HCEC 1CT (cell line): ENCODE measurements at regions not wholly inside any gene's neighbourhood (a gene's known extent, or its start where the extent isn't known, plus 50 kb on each side); places are given as distances from the start of the nearest gene placed in this dataset.

Experiments used
- DNase-seq: peaks from one replicate; pipeline ENCODE4 v3.0.0-alpha.2; 2017

GRCh38 chr5:118778941-118779340 is 209.4 kb downstream of the DTWD2 start:
- no peak for DNase-seq

GRCh38 chr5:118777189-118777736 is 211.1 kb downstream of the DTWD2 start:
- DNase-seq, result no peak

- DNase-seq, result no peak
Measured at GRCh38 chr5:118776755-118777154, 211.6 kb downstream of the DTWD2 start.

DNA sequence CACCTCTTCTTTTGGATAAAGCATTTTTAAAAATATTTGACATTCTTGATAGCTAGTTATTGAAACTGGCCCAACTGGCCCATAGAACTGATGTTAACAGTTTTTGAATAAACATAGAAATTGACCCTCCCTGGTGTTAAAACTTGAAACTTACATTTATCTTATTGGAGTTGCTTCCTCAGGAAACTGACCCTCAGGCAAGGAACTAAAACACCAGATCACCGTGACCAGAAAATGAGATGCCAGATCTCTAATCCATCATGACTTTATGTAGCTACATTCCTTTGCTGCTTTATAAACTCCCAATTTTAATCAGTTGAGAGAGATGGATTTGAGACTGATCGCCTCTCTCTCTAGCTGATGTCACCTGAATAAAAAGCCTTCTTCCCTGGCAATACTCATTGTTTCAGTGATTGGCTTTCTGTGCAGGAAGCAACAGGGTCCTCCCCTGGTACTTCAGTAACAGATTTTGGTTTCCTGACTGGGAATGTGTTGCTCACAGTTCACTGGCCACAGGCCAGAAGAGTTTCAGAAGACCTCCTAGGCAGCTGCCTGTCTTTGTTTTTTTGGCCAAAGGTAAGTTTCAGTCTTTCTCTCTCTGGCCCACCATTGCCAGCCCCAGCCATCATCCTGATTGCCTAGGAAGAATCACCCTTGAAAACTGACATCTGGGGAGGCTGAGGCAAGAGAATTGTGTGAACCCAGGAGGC is 212.4 kb downstream of the DTWD2 start:
- DNase-seq, result no peak

DNA sequence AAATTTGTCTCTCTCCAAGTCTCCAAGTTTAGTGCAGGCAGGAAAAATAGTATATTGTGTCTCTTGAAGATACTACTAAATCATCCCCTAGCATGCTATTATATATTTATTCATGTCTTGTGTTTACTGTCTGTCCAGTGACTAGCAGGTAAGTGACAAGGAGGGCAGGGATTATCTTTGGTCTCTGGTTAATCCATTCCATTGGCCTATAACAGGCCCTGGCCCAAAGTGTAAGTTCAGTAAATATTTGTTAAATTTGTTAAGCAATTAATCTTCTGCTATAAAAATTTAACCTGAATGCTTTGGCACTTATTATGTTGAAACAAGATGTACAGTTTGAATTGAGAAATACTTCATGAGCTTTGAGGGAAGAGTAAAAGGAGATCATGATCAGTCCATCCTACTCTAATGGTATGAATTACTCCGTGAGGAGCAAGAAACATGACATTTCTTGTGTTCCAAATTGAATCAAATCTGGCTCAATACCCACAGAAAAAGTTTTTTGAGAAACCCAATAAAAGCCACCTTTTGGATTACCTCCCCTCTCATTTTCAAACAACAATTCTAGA is 219.7 kb downstream of the DTWD2 start:
- no peak for DNase-seq

GRCh38 chr5:118762291-118762690 is 226.1 kb downstream of the DTWD2 start:
- no peak for DNase-seq

GRCh38 chr5:118761814-118762213 is 226.5 kb downstream of the DTWD2 start:
- DNase-seq, result no peak

- no peak for DNase-seq
Measured at GRCh38 chr5:118752969-118753368, 235.4 kb downstream of the DTWD2 start.

- DNase-seq, result no peak
Measured at GRCh38 chr5:118736396-118736795, 252.0 kb downstream of the DTWD2 start.

DNA sequence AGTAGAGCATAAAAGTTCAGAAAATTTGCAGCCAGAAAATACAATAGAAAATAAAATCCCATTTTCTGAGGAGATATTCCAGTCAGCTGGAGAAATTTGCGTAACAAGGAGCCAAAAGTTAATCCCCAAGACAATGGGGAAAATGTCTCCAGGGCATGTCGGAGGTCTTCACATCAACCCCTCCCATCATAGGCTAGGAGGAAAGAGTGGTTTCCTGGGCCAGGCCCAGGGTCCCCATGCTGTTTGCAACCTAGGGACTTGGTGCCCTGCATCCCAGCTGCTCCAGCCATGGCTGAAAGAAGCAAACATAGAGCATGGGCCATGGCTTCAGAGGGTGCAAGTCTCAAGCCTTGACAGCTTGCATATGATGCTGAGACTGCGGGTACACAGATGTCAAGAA is 255.0 kb downstream of the DTWD2 start:
- no peak for DNase-seq

GRCh38 chr5:118728191-118728590 is 260.2 kb downstream of the DTWD2 start:
- no peak for DNase-seq

DNA sequence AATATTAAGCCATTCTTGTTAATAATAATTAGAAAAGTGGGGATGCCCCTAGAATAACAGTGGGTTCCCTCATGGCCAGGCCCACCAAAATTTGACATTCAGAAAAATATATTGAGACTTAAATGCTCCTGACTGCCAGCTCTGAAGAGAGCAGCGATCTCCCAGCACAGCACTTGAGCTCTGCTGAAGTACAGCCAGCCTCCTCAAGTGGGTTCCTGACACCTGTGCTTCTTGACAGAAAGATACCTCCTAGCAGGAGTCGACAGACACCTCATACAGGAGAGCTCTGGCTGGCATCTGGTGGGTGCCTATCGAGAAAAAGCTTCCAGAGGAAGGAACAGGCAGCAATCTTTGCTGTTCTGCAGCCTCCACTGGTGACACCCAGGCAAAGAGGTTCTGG is 261.5 kb downstream of the DTWD2 start:
- DNase-seq, result no peak

DNA sequence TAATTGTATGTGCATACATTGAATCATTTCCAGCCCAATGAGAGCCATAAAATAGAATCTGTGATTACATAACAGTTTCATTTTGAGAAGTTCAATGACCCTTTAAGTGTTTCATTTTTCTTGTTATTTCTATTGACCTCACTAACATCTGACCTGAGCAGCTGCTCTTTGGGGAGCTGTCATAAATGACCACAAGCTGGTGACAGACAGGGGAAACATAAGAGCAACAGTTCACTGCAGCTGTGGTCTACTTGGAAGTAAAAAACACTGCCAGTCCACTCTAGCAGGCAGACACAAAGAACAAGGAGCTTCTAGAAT is 265.4 kb downstream of the DTWD2 start:
- no peak for DNase-seq

- DNase-seq, result no peak
Measured at GRCh38 chr5:118722122-118723020, 266.0 kb downstream of the DTWD2 start.

GRCh38 chr5:118711727-118712126 is 276.6 kb downstream of the DTWD2 start:
- DNase-seq, result no peak

DNA sequence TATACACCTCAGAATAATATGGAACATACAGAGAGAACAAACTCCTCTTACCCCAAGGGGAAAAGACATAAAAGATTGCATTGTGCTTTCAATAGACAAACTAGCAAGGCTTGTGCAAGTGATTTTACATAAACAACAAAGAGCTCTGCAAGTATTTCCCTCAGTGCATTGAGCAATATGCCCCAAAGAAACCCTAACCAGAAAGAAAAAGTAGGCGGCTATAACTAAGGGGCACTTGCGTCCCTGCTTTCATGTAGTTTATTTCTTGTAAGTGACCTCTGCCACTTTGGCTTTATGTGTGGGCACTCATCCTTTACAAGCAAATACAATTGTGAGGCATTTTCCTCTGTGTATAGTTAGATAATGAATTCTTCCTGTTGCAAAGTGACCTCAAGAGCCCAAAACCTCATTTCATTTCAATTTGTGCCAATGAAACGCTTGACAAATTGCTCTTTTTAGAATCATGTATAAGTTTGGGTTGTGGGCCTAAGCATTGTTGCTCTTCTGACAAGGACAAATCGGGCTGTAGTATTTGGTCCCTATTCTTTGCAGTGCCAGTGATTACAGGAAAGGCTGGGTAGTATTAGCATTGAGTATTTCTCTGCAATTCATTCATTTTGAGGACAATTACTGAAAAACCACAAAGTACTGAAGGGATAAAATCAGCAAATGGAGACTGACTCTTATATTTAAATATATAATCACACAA is 282.2 kb downstream of the DTWD2 start:
- no peak for DNase-seq

DNA sequence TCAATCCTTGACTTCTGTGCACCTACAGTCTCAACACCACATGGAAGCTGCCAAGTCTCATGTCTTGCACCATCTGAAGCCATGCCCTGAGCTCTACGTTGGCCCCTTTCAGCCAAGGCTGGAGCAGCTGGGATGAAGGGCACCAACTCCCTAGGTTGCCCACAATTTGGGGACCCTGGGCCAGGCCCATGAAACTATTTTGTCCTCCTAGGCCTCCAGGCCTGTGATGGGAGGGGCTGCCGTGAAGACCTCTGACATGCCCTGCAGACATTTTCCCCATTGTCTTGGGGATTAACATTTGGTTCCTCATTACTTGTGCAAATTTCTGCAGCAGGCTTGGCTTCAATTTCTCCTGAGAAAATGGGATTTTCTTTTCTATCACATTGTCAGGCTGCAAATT is 285.1 kb downstream of the DTWD2 start:
- DNase-seq, result no peak

DNA sequence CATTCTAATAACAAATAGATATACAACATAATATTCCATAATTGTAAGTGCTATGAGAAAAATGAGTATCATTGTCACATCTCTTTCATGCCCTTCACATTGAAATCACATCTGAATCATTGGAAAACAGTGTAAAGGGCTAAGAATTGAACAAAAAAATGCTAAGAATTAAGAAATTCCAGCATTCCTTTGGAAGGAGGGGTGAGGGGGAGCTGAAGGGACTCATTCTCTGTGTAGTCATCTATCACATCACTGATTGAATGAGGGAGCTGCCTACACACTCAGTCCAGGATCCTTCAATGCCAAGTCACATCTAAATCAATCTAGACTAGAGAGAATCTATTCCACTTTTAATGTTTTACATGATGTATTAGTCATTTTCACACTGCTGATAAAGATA is 286.6 kb downstream of the DTWD2 start:
- DNase-seq, result no peak

DNA sequence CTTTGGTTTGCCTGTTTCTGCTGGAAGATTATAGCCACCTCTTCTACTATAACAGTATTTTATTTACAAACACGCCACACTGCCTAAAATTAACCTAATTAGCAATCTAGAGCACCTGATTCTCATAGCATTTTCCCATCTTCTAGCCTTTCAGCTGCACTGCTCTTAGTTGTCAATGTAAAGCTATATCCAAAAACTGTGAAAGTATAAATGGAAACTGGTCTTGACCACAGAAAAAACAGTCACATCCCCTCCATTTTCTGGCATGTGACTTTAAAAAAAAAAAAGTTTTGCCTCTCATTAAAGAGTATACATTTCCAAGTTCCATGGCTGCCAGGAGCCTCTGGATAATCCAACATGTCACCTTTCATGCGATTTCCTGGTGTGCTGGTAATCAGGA is 287.8 kb downstream of the DTWD2 start:
- DNase-seq, result no peak

- DNase-seq, result no peak
Measured at GRCh38 chr5:118698774-118699173, 289.6 kb downstream of the DTWD2 start.

DNA sequence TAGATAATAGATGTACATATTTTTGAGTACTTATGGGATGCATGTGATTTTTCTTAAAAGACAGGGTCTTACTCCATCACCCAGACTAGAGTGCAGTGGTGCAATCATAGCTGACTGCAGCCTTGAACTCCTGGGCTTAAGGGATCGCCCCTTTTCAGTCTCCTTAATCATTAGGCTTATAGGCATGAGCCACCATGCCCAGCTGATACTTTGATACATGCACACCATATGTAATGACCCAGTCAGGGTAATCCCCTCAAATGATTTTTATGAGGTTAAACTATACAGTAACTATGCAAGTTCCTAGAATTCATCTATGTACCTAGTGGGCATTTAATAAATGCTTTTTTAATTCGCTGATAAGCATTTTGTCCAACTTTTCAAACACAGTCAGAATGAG is 292.3 kb downstream of the DTWD2 start:
- DNase-seq, result no peak

DNA sequence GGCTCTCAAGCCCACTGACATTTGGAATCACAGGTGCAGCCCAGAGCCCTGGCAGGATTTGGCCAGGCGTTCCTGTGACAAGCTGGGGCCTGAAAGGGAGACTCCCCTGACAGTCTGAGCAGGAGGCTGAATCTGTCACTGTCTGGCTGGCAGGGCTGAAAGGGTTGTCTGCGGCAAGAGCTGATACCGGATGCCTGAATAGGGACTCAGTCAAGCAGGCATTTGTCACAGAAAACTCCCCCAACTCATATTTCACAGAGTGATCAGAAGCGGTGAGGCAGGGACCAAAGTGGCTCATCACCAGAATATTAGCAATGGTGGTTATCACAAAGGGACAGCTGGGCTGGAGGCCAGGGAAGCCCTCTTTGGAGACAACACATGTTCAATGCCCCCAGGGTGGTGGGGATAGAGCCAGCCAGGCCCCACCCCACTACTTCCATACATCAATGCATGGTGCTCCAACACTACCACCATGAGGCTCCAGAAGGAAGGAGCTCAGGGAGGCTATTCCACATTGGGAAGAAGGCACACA is 295.5 kb downstream of the DTWD2 start:
- no peak for DNase-seq
